ENCODE measurements at regions not wholly inside any gene's neighbourhood (a gene's known extent, or its start where the extent isn't known, plus 50 kb on each side); places are given as distances from the start of the nearest gene placed in this dataset.
"Not testable (repeated sequence)": the region's sequence is repeated elsewhere in the genome, so short reads cannot be mapped to it uniquely, and the experiment has no call there.

GRCh38 chr15:91632176-91632575 is 221.3 kb upstream of the SLCO3A1 start:
- intact Hi-C loops (cut with DNase I): no loop called here
- no peak for DNase-seq

DNA sequence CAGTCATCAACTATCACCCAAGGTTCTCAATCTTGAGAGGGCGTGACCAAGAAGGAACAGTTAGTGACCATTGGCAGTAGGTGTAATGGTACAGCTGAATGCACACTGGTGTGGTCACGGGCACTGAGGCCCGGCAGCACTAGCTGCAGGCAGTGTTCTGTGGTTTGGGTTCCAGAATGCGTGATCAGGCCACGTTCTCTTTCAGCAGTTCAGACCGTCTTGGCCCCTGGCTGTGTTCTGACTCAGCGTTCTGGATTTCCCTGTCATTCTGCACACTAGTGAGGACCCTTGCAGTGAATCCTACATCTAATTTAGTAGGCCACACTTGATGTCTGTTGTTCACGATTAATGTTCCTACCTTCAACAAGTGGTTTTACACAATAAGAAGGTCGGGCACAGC is 220.5 kb upstream of the SLCO3A1 start:
- no peak for DNase-seq
- intact Hi-C loops (cut with DNase I): no loop called here

GRCh38 chr15:91634179-91634578 is 219.3 kb upstream of the SLCO3A1 start:
- DNase-seq: no peak
- intact Hi-C loops (cut with DNase I): no loop called here

DNA sequence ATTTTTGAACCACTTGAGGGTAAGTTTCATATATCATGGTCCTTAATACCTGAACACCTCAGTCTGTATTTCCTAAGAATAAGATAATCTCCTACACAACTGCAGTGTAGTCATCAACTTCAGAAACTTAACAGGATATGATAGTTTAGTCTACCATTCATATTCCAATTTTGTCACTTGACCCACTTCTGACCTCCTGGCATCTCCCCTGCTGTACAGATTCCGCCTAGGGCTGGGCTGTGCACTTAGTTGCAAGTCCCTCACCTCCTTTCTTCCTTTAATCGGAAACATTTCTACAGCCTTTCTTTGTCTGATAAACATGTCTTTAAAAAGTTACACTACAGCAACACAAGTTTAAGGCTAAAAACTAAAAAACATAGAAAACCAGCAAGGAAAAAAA is 218.4 kb upstream of the SLCO3A1 start:
- no peak for DNase-seq
- intact Hi-C loops (cut with DNase I): no loop called here

DNA sequence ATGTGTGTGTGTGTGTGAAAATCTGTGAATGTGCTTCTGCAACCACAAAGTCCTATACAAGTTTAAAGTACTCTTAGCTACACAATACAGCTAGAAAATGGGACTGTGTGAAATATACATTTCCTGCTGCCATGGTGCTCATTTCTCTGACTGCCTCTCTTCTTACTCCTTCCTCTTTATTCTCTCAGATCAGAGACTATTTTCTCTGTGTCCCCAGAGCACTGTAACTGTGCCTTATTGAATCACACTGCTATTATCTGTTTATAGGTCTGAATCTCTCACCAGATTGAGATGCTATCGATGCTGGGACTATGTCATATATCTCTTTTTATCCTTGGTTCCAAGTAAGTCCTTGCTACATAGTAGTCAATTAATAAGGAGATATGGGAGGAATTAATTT is 217.9 kb upstream of the SLCO3A1 start:
- intact Hi-C loops (cut with DNase I): no loop called here
- DNase-seq: no peak

GRCh38 chr15:91649016-91649415 is 204.5 kb upstream of the SLCO3A1 start:
- no peak for DNase-seq
- intact Hi-C loops (cut with DNase I): no loop called here

- DNase-seq: peak in 13 of 42 donors; percentile 3 to 54 (median 26)
- intact Hi-C loops (cut with DNase I): no loop called here
Measured at GRCh38 chr15:91649831-91650321, 203.6 kb upstream of the SLCO3A1 start.

GRCh38 chr15:91651251-91651650 is 202.3 kb upstream of the SLCO3A1 start:
- no peak for DNase-seq
- intact Hi-C loops (cut with DNase I): no loop called here

- intact Hi-C loops (cut with DNase I): no loop called here
- no peak for DNase-seq
Measured at GRCh38 chr15:91652610-91653207, 200.8 kb upstream of the SLCO3A1 start.

- intact Hi-C loops (cut with DNase I); DNase-seq: not testable (repeated sequence)
Measured at GRCh38 chr15:91655563-91656290, 197.8 kb upstream of the SLCO3A1 start.

DNA sequence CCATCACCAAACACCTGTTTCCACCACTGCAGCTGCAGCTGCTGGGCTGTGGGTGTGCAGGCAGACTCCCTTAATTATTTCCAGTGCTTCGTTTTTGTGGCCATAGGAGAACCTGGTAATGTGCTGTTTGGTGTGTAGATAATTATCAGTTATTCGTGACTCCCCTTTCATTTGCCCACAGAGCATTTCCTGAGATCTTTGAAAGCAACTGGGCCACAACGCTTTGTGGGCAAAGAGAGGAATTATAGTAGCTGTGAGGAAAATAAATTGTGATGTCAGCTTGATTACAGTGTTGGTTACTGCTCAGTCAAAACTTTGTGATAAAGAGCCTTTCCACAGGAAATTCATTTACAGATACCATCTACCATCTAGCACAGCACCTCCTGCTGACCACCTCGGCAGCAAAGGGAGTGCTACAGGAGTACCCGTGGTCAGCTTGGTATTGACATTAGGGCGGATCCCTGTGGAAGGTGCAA is 193.3 kb upstream of the SLCO3A1 start:
- intact Hi-C loops (cut with DNase I): no loop called here
- DNase-seq: no peak

DNA sequence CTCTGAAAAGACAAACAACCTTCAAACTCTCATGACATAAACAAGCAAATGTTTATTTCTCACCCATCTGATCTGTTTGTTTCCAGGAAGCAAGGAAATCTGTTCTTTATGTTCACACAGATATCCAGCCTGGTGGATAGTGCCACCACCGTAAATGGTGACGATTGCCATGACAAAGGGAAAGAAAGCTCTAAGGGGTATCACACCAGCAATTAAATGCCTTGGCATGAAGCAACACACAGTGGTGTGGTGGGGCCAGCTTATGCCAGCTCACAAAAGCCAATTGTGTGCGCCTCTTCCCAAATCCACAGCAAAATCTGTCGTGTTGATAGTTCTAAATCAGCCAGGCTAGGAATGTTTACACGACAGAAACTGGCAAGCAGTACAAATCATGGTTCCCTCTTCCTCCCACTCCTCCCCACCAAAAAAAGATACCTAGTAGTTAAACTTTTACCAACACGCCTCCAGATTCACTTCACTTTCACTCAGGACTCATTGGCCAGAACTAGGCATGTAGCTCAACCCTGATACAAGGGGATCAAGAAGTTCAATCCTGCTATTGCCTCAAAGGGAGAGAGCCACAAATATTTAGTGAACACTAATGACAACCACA is 189.2 kb upstream of the SLCO3A1 start:
- intact Hi-C loops (cut with DNase I): no loop called here
- DNase-seq: peak in 16 of 42 donors; percentile 4 to 66 (median 20)

- intact Hi-C loops (cut with DNase I): no loop called here
- no peak for DNase-seq
Measured at GRCh38 chr15:91665212-91665611, 188.3 kb upstream of the SLCO3A1 start.

GRCh38 chr15:91668370-91668769 is 185.1 kb upstream of the SLCO3A1 start:
- intact Hi-C loops (cut with DNase I): no loop called here
- DNase-seq: no peak

DNA sequence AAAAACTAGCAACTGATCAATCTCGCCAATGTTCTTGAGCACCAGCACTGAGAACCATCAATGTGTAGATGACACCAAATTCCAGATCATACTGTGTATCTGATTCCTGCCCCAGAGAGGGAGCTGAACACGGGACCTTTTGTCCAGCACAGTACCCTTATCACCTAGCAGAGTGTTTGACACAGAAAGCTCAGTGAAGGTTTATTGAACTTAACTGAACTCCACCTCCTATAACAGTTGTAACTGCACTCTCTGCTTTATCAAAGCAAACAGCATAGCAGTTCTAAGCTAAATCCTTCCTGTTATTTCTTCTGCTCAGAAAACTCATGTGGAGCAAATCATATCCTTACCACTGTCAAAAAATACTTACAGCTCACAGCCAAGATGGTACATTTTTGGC is 183.4 kb upstream of the SLCO3A1 start:
- no peak for DNase-seq
- intact Hi-C loops (cut with DNase I): no loop called here

DNA sequence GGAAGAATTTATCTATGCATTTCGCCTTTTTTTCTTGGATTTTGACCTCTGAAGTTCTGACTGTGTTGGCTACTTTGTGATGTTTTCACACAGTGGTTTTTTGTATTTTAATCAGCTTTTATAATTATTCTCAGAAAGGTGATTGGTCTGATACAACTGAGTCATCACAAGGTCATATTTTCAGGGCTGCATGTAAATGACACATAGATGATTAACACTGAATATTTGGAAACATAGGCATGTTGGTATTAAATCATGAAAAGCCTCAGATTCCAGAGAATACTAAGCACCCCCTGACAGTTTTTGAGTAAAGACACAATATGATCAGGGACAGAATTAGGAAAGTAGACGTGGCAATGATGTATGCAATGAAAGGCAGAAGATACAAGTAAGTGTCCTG is 175.5 kb upstream of the SLCO3A1 start:
- DNase-seq: no peak
- intact Hi-C loops (cut with DNase I): no loop called here

DNA sequence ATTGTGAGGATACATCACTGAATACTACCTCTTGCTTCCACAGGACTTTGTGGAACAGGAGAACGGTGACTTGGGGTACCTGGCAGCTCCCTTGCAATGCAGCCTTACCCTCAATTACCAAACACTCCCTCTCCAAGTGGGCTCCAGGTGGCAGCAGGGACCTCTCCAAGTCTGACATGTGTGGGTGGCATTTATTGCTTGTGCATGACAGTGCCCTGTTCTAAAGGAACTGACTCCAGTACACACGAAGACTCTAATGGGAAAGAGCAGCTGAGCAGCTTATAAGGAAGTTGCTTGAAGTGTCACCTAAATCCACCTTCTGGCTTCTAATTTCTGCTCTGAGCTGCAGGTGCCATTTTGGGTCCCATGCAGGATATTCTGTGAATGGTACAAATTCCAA is 174.1 kb upstream of the SLCO3A1 start:
- intact Hi-C loops (cut with DNase I): no loop called here
- DNase-seq: peak in 1 of 42 donors; percentile 14

- intact Hi-C loops (cut with DNase I): no loop called here
- no peak for DNase-seq
Measured at GRCh38 chr15:91685436-91685835, 168.1 kb upstream of the SLCO3A1 start.

GRCh38 chr15:91688811-91689210 is 164.7 kb upstream of the SLCO3A1 start:
- DNase-seq: no peak
- intact Hi-C loops (cut with DNase I): no loop called here

GRCh38 chr15:91689377-91689776 is 164.1 kb upstream of the SLCO3A1 start:
- intact Hi-C loops (cut with DNase I): no loop called here
- no peak for DNase-seq

All from head of caudate nucleus (tissue), 42 donors.